ENCODE measurements at regions not wholly inside any gene's neighbourhood (a gene's known extent, or its start where the extent isn't known, plus 50 kb on each side); places are given as distances from the start of the nearest gene placed in this dataset.
"Not testable (repeated sequence)": the region's sequence is repeated elsewhere in the genome, so short reads cannot be mapped to it uniquely, and the experiment has no call there.

DNA sequence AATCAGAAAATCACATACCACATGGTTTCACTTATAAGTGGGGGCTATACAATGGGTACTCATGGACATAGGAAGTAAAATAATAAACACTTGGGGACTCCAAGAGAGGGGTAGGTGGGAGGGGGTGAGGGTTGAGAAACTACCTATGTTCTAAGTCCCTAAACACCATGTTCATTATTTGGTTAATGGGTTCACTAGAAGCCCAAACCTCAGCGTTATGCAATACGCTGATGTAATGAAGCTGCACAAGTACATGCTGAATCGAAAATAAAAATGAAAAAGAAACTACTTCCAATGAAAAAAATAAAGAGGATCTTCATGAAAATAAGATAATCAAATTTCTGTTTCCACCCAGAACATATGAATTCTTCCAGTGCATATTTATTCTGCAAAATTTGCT is 208.5 kb downstream of the TMEM161B start:
- WGBS (ENCODE audit: insufficient coverage, low coverage, missing lambda C conversion rate) = 7% methylated on average over 3 of the region's 3 CpGs
- Histone ChIP-seq H3K9me1 (ENCODE audit: control insufficient read depth, insufficient read depth, low read length) (no peaks in the 10 kb centered on the region), H3K27ac (ENCODE audit: extremely low read depth, low read depth, low read length) (no peak overlapping the region), H4K20me1 (replicated peaks; ENCODE audit: control insufficient read depth, insufficient read depth, low read length) (no peaks in the 10 kb centered on the region), H3K9ac (ENCODE audit: insufficient read depth in 1 of 2, low read depth in 2 of 2, low read length in 2 of 2) (no peak overlapping the region), H3K36me3 (ENCODE audit: control insufficient read depth, insufficient read depth, low read length) (no peaks in the 10 kb centered on the region), H3K4me3 (no peak overlapping the region), H3K79me2 (ENCODE audit: control insufficient read depth, insufficient read depth, low read length) (no peaks in the 10 kb centered on the region), H3K4me2 (ENCODE audit: insufficient read depth, low read length) (no peak overlapping the region), H3K4me1 (replicated peaks in 1 of 2; ENCODE audit: control insufficient read depth in 2 of 2, insufficient read depth in 2 of 2, low read length in 2 of 2) (no peaks in the 10 kb centered on the region), H3K27me3 (ENCODE audit: control insufficient read depth in 2 of 2, insufficient read depth in 2 of 2, low read length in 2 of 2) (no peaks in the 10 kb centered on the region), H2AFZ (ENCODE audit: low read depth, low read length) (no peak overlapping the region), H3K9me3 (replicated peaks; ENCODE audit: control insufficient read depth, insufficient read depth, low read depth, low read length) (no peaks in the 10 kb centered on the region)
- no peak for FAIRE-seq
- in situ Hi-C loops (cut with MboI) (no loop called here), intact Hi-C loops (cut with micrococcal nuclease) (no loop called here)
- ChIA-PET CTCF (ENCODE audit: low intra/inter-chr PET ratio) (no interaction called here), POLR2A (no interaction called here)
- TF ChIP-seq SMARCA5 (IDR thresholded peaks at IDR 0.05) = no peak
- no TSS peak for BruUV-seq (replicated peaks)
- no peak for ATAC-seq
- no peak for DNase-seq (ENCODE audit: extremely low read depth in 1 of 4, low spot score in 3 of 4)

GRCh38 chr5:88058625-88059024 is 210.0 kb downstream of the TMEM161B start:
- intact Hi-C loops (cut with micrococcal nuclease) = no loop called here
- no peak for FAIRE-seq

GRCh38 chr5:88052468-88052867 is 216.2 kb downstream of the TMEM161B start:
- BruUV-seq (replicated peaks); H3K79me2 ChIP-seq (ENCODE audit: control insufficient read depth, insufficient read depth, low read length); DNase-seq (ENCODE audit: extremely low read depth in 1 of 4, low spot score in 3 of 4); CTCF ChIA-PET (ENCODE audit: low intra/inter-chr PET ratio); H3K27ac ChIP-seq (ENCODE audit: extremely low read depth, low read depth, low read length); H3K9me1 ChIP-seq (ENCODE audit: control insufficient read depth, insufficient read depth, low read length); H3K36me3 ChIP-seq (ENCODE audit: control insufficient read depth, insufficient read depth, low read length); H3K4me2 ChIP-seq (ENCODE audit: insufficient read depth, low read length); ATAC-seq; POLR2A ChIA-PET; H3K4me1 ChIP-seq (replicated peaks in 1 of 2; ENCODE audit: control insufficient read depth in 2 of 2, insufficient read depth in 2 of 2, low read length in 2 of 2); H3K4me3 ChIP-seq; in situ Hi-C loops (cut with MboI); H3K9ac ChIP-seq (ENCODE audit: insufficient read depth in 1 of 2, low read depth in 2 of 2, low read length in 2 of 2); H2AFZ ChIP-seq (ENCODE audit: low read depth, low read length); H4K20me1 ChIP-seq (replicated peaks; ENCODE audit: control insufficient read depth, insufficient read depth, low read length); H3K9me3 ChIP-seq (replicated peaks; ENCODE audit: control insufficient read depth, insufficient read depth, low read depth, low read length); FAIRE-seq; intact Hi-C loops (cut with micrococcal nuclease); H3K27me3 ChIP-seq (ENCODE audit: control insufficient read depth in 2 of 2, insufficient read depth in 2 of 2, low read length in 2 of 2): not testable (repeated sequence)
- 4% methylated on average over 5 of the region's 26 CpGs for WGBS (ENCODE audit: insufficient coverage, low coverage, missing lambda C conversion rate)

More at GRCh38 chr5:88058625-88059024, 210.0 kb downstream of the TMEM161B start:
- H4K20me1 ChIP-seq (replicated peaks; ENCODE audit: control insufficient read depth, insufficient read depth, low read length) = no peaks in the 10 kb centered on the region
- ChIA-PET CTCF (ENCODE audit: low intra/inter-chr PET ratio) (no interaction called here), POLR2A (no interaction called here)
- DNase-seq (ENCODE audit: extremely low read depth in 1 of 4, low spot score in 3 of 4) = no peak
- 4% methylated on average over 1 of the region's 1 CpG for WGBS (ENCODE audit: insufficient coverage, low coverage, missing lambda C conversion rate)
- no TSS peak for BruUV-seq (replicated peaks)
- H3K36me3 ChIP-seq (ENCODE audit: control insufficient read depth, insufficient read depth, low read length) = no peaks in the 10 kb centered on the region
- ATAC-seq = no peak
- H2AFZ ChIP-seq (ENCODE audit: low read depth, low read length) = no peak overlapping the region
- TF ChIP-seq, protein P1, sequence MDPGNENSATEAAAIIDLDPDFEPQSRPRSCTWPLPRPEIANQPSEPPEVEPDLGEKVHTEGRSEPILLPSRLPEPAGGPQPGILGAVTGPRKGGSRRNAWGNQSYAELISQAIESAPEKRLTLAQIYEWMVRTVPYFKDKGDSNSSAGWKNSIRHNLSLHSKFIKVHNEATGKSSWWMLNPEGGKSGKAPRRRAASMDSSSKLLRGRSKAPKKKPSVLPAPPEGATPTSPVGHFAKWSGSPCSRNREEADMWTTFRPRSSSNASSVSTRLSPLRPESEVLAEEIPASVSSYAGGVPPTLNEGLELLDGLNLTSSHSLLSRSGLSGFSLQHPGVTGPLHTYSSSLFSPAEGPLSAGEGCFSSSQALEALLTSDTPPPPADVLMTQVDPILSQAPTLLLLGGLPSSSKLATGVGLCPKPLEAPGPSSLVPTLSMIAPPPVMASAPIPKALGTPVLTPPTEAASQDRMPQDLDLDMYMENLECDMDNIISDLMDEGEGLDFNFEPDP (CRISPR knock-in tag; IDR thresholded peaks at IDR 0.05) = no peak
- no peaks in the 10 kb centered on the region for H3K4me1 ChIP-seq (replicated peaks in 1 of 2; ENCODE audit: control insufficient read depth in 2 of 2, insufficient read depth in 2 of 2, low read length in 2 of 2)
- H3K4me2 ChIP-seq (ENCODE audit: insufficient read depth, low read length) = no peak overlapping the region
- H3K79me2 ChIP-seq (ENCODE audit: control insufficient read depth, insufficient read depth, low read length) = no peaks in the 10 kb centered on the region
- H3K27me3 ChIP-seq (ENCODE audit: control insufficient read depth in 2 of 2, insufficient read depth in 2 of 2, low read length in 2 of 2) = no peaks in the 10 kb centered on the region
- no peaks in the 10 kb centered on the region for H3K9me1 ChIP-seq (ENCODE audit: control insufficient read depth, insufficient read depth, low read length)
- in situ Hi-C loops (cut with MboI) = no loop called here
- H3K9me3 ChIP-seq (replicated peaks; ENCODE audit: control insufficient read depth, insufficient read depth, low read depth, low read length) = no peaks in the 10 kb centered on the region
- H3K9ac ChIP-seq (ENCODE audit: insufficient read depth in 1 of 2, low read depth in 2 of 2, low read length in 2 of 2) = no peak overlapping the region
- H3K4me3 ChIP-seq = no peak overlapping the region
- H3K27ac ChIP-seq (ENCODE audit: extremely low read depth, low read depth, low read length) = no peak overlapping the region

All from K562 (cell line).